Neural crest cell (in vitro differentiated cells): ENCODE measurements at regions not wholly inside any gene's neighbourhood (a gene's known extent, or its start where the extent isn't known, plus 50 kb on each side); places are given as distances from the start of the nearest gene placed in this dataset.

Experiments
- DNase-seq: peaks from one replicate; pipeline ENCODE4 v3.0.0; 2021; ENCODE audit warnings: low read depth, mixed read lengths, low spot score
- H3K27ac Mint-ChIP-seq: one replicate; pipeline ENCODE4 v1.8.0; 2021; ENCODE audit warnings: mild to moderate bottlenecking, mixed read lengths; ENCODE audit not compliant: unreplicated experiment
- H3K27me3 Mint-ChIP-seq: 2 replicates; pipeline ENCODE4 v1.8.0; 2021; ENCODE audit warnings: low read depth, mild to moderate bottlenecking, mixed read lengths
- H3K36me3 Mint-ChIP-seq: 2 replicates; pipeline ENCODE4 v1.8.0; 2021; ENCODE audit warnings: low read depth, mild to moderate bottlenecking, mixed read lengths
- H3K4me1 Mint-ChIP-seq: 2 replicates; pipeline ENCODE4 v1.8.0; 2021; ENCODE audit warnings: mixed read lengths
- H3K4me3 Mint-ChIP-seq: one replicate; pipeline ENCODE4 v1.8.0; 2021; ENCODE audit warnings: mild to moderate bottlenecking, mixed read lengths
- H3K9me3 Mint-ChIP-seq: 2 replicates; pipeline ENCODE4 v1.8.0; 2021; ENCODE audit warnings: mixed read lengths
- CTCF ChIP-seq: fragments of 200-600 bp; sonication (generic); conservative IDR thresholded peaks from 2 replicates; pipeline ENCODE4 v1.5.0; 2021; ENCODE audit warnings: antibody characterized with exemption, mild to moderate bottlenecking

GRCh38 chr18:38576349-38576748 lies 1010.8 kb upstream of the CELF4 start:
- Mint-ChIP-seq H3K9me3 (no peaks in the 10 kb centered on the region), H3K36me3 (no peaks in the 10 kb centered on the region), H3K4me3 (no peak overlapping the region), H3K27me3 (peaks cover 2% of the 10 kb centered on the region), H3K4me1 (no peaks in the 10 kb centered on the region), H3K27ac (no peak overlapping the region)
- no peak for DNase-seq
- no peak for TF ChIP-seq CTCF

GRCh38 chr18:38575648-38576047 lies 1010.0 kb upstream of the CELF4 start:
- Mint-ChIP-seq H3K27ac (no peak overlapping the region), H3K9me3 (no peaks in the 10 kb centered on the region), H3K4me3 (no peak overlapping the region), H3K4me1 (no peaks in the 10 kb centered on the region), H3K27me3 (peaks cover 2% of the 10 kb centered on the region), H3K36me3 (no peaks in the 10 kb centered on the region)
- TF ChIP-seq CTCF, result no peak
- no peak for DNase-seq

GRCh38 chr18:38575023-38575422 lies 1009.4 kb upstream of the CELF4 start:
- TF ChIP-seq CTCF, result no peak
- no peak overlapping the region for H3K27ac Mint-ChIP-seq
- H3K36me3 Mint-ChIP-seq, result no peaks in the 10 kb centered on the region
- H3K9me3 Mint-ChIP-seq, result no peaks in the 10 kb centered on the region
- H3K4me3 Mint-ChIP-seq, result no peak overlapping the region
- peaks cover 2% of the 10 kb centered on the region for H3K27me3 Mint-ChIP-seq
- no peaks in the 10 kb centered on the region for H3K4me1 Mint-ChIP-seq
- DNase-seq, result no peak

GRCh38 chr18:38572554-38573111 lies 1007.0 kb upstream of the CELF4 start:
- Mint-ChIP-seq H3K27me3 (no peaks in the 10 kb centered on the region), H3K36me3 (no peaks in the 10 kb centered on the region), H3K4me3 (no peak overlapping the region), H3K9me3 (no peaks in the 10 kb centered on the region), H3K27ac (no peak overlapping the region), H3K4me1 (no peaks in the 10 kb centered on the region)
- no peak for DNase-seq
- no peak for TF ChIP-seq CTCF

- no peak for TF ChIP-seq CTCF
- Mint-ChIP-seq H3K27ac (no peak overlapping the region), H3K36me3 (no peaks in the 10 kb centered on the region), H3K4me1 (no peaks in the 10 kb centered on the region), H3K27me3 (no peaks in the 10 kb centered on the region), H3K4me3 (no peak overlapping the region), H3K9me3 (no peaks in the 10 kb centered on the region)
- DNase-seq, result no peak
These were observed 1006.1 kb upstream of the CELF4 start for GRCh38 chr18:38571651-38572050.

- H3K4me3 Mint-ChIP-seq, result no peak overlapping the region
- DNase-seq, result no peak
- H3K36me3 Mint-ChIP-seq, result peaks cover 4% of the 10 kb centered on the region
- no peak overlapping the region for H3K27ac Mint-ChIP-seq
- H3K9me3 Mint-ChIP-seq, result peaks cover 8% of the 10 kb centered on the region
- H3K4me1 Mint-ChIP-seq, result no peaks in the 10 kb centered on the region
- no peaks in the 10 kb centered on the region for H3K27me3 Mint-ChIP-seq
- TF ChIP-seq CTCF, result no peak
These were observed 999.9 kb upstream of the CELF4 start for GRCh38 chr18:38565513-38565912.
